Breast epithelium (tissue), 3 donors: ENCODE measurements at regions not wholly inside any gene's neighbourhood (a gene's known extent, or its start where the extent isn't known, plus 50 kb on each side); places are given as distances from the start of the nearest gene placed in this dataset.

Experiments
- POLR2A ChIP-seq: fragments of 450-650 bp; IDR thresholded peaks from one replicate; pipeline ENCODE4 v1.6.1; 2016; ENCODE audit warnings: antibody characterized with exemption, mild to moderate bottlenecking, moderate library complexity
- POLR2AphosphoS5 ChIP-seq, 3 donors: sonication (generic); formaldehyde crosslinking; IDR thresholded peaks; one replicate each; pipeline ENCODE4 v1.6.1; 2017; ENCODE audit warnings: antibody characterized with exemption in 3 of 3
- TF ChIP-seq, protein P1 (sequence below), 3 donors: fragments of 450-650 bp; IDR thresholded peaks; one replicate each; pipeline ENCODE4 v1.5.1; 2016 to 2017; ENCODE audit warnings: antibody characterized with exemption in 3 of 3, mild to moderate bottlenecking in 3 of 3, moderate library complexity in 3 of 3

- TF ChIP-seq, protein P1, sequence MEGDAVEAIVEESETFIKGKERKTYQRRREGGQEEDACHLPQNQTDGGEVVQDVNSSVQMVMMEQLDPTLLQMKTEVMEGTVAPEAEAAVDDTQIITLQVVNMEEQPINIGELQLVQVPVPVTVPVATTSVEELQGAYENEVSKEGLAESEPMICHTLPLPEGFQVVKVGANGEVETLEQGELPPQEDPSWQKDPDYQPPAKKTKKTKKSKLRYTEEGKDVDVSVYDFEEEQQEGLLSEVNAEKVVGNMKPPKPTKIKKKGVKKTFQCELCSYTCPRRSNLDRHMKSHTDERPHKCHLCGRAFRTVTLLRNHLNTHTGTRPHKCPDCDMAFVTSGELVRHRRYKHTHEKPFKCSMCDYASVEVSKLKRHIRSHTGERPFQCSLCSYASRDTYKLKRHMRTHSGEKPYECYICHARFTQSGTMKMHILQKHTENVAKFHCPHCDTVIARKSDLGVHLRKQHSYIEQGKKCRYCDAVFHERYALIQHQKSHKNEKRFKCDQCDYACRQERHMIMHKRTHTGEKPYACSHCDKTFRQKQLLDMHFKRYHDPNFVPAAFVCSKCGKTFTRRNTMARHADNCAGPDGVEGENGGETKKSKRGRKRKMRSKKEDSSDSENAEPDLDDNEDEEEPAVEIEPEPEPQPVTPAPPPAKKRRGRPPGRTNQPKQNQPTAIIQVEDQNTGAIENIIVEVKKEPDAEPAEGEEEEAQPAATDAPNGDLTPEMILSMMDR (IDR thresholded peaks at IDR 0.05), result no peak
- TF ChIP-seq POLR2A (no peak), POLR2AphosphoS5 (IDR thresholded peaks at IDR 0.05) (no peak)
Measured at GRCh38 chr22:49028111-49028510, 799.6 kb downstream of the BRD1 start.
